HEK293 (cell line): ENCODE measurements at regions not wholly inside any gene's neighbourhood (a gene's known extent, or its start where the extent isn't known, plus 50 kb on each side); places are given as distances from the start of the nearest gene placed in this dataset.

Source experiments
- CTCF ChIP-seq: fragments of 450-650 bp; formaldehyde crosslinking; IDR thresholded peaks from 2 replicates; pipeline ENCODE4 v1.5.1; 2016; ENCODE audit warnings: missing biosample characterization, missing genetic modification characterization
- ZBTB8A ChIP-seq: fragments of 450-650 bp; formaldehyde crosslinking; IDR thresholded peaks from 2 replicates; pipeline ENCODE4 v1.5.1; 2016; ENCODE audit warnings: missing biosample characterization, missing genetic modification characterization
- ZNF394 ChIP-seq: fragments of 450-650 bp; formaldehyde crosslinking; IDR thresholded peaks from 2 replicates; pipeline ENCODE4 v1.5.1; 2016; ENCODE audit warnings: missing biosample characterization, missing genetic modification characterization, mild to moderate bottlenecking, moderate library complexity, borderline replicate concordance

GRCh38 chr3:168747697-168748096, 652.0 kb upstream of the GOLIM4 start:
- no peak for TF ChIP-seq ZBTB8A (tag by site-specific recombination)
- no peak for TF ChIP-seq CTCF (tag by site-specific recombination)
- no peak for TF ChIP-seq ZNF394 (tag by site-specific recombination)
